HUES6 (cell line): ENCODE measurements at regions not wholly inside any gene's neighbourhood (a gene's known extent, or its start where the extent isn't known, plus 50 kb on each side); places are given as distances from the start of the nearest gene placed in this dataset.
"Not testable (repeated sequence)": the region's sequence is repeated elsewhere in the genome, so short reads cannot be mapped to it uniquely, and the experiment has no call there.

Source experiments
- H3K27ac ChIP-seq: 2 replicates; pipeline ENCODE4 v1.7.0; 2013; ENCODE audit warnings: low read depth, mild to moderate bottlenecking, low read length, inconsistent platforms
- H3K27me3 ChIP-seq: 2 replicates; pipeline ENCODE4 v1.6.1; 2013; ENCODE audit warnings: low read length; ENCODE audit not compliant: control insufficient read depth, insufficient read depth
- H3K36me3 ChIP-seq: 2 replicates; pipeline ENCODE4 v1.6.1; 2013; ENCODE audit warnings: low read length; ENCODE audit not compliant: control insufficient read depth, insufficient read depth
- H3K4me1 ChIP-seq: 2 replicates; pipeline ENCODE4 v1.6.1; 2013; ENCODE audit warnings: low read length; ENCODE audit not compliant: control insufficient read depth, insufficient read depth
- H3K4me3 ChIP-seq: 2 replicates; pipeline ENCODE4 v1.5.1; 2013; ENCODE audit warnings: low read depth, low read length
- H3K9ac ChIP-seq: one replicate; pipeline ENCODE4 v1.6.1; 2013; ENCODE audit warnings: mild to moderate bottlenecking, low read length
- H3K9me3 ChIP-seq: 2 replicates; pipeline ENCODE4 v1.6.1; 2013; ENCODE audit warnings: low read depth, low read length; ENCODE audit not compliant: control insufficient read depth, insufficient read depth

GRCh38 chrX:52261125-52261462 is 76.4 kb downstream of the MAGED4 start:
- peak overlapping the region; percentile 81 for H3K4me3 ChIP-seq
- H3K27me3 ChIP-seq, result peaks cover 1% of the 10 kb centered on the region; the same call in 1 of the 2 replicates
- H3K27ac ChIP-seq, result peak overlapping the region; percentile 82; the same call in 1 of the 2 replicates
- no peak overlapping the region for H3K9ac ChIP-seq
- H3K4me1 ChIP-seq, result peaks cover 6% of the 10 kb centered on the region; the same call in 1 of the 2 replicates
- no peaks in the 10 kb centered on the region for H3K36me3 ChIP-seq
- no peaks in the 10 kb centered on the region; the same call in 1 of the 2 replicates for H3K9me3 ChIP-seq

- peak overlapping the region; percentile 82; the same call in 1 of the 2 replicates for H3K27ac ChIP-seq
- peak overlapping the region; percentile 81 for H3K4me3 ChIP-seq
- H3K4me1 ChIP-seq, result peaks cover 6% of the 10 kb centered on the region; the same call in 1 of the 2 replicates
- H3K9me3 ChIP-seq, result no peaks in the 10 kb centered on the region; the same call in 1 of the 2 replicates
- H3K27me3 ChIP-seq, result peaks cover 4% of the 10 kb centered on the region; the same call in 1 of the 2 replicates
- H3K36me3 ChIP-seq, result no peaks in the 10 kb centered on the region
- H3K9ac ChIP-seq, result peak overlapping the region; percentile 92
Measured at GRCh38 chrX:52261463-52262194, 76.9 kb downstream of the MAGED4 start.

GRCh38 chrX:52262195-52262546 is 77.5 kb downstream of the MAGED4 start:
- peaks cover 4% of the 10 kb centered on the region; the same call in 1 of the 2 replicates for H3K27me3 ChIP-seq
- peaks cover 6% of the 10 kb centered on the region; the same call in 1 of the 2 replicates for H3K4me1 ChIP-seq
- H3K36me3 ChIP-seq, result no peaks in the 10 kb centered on the region
- H3K4me3 ChIP-seq, result peak overlapping the region; percentile 81
- no peaks in the 10 kb centered on the region; the same call in 1 of the 2 replicates for H3K9me3 ChIP-seq
- peak overlapping the region; percentile 82; the same call in 1 of the 2 replicates for H3K27ac ChIP-seq
- peak overlapping the region; percentile 92 for H3K9ac ChIP-seq

GRCh38 chrX:52263417-52263816 is 78.7 kb downstream of the MAGED4 start:
- H3K27ac ChIP-seq, result no peak overlapping the region
- H3K27me3 ChIP-seq, result peaks cover 4% of the 10 kb centered on the region; the same call in 1 of the 2 replicates
- H3K36me3 ChIP-seq, result no peaks in the 10 kb centered on the region
- no peaks in the 10 kb centered on the region; the same call in 1 of the 2 replicates for H3K9me3 ChIP-seq
- H3K9ac ChIP-seq, result no peak overlapping the region
- H3K4me1 ChIP-seq, result peaks cover 6% of the 10 kb centered on the region; the same call in 1 of the 2 replicates
- H3K4me3 ChIP-seq, result no peak overlapping the region

GRCh38 chrX:52265713-52266112 is 81.0 kb downstream of the MAGED4 start:
- H3K4me1 ChIP-seq, result peaks cover 6% of the 10 kb centered on the region; the same call in 1 of the 2 replicates
- no peaks in the 10 kb centered on the region; the same call in 1 of the 2 replicates for H3K9me3 ChIP-seq
- peaks cover 4% of the 10 kb centered on the region; the same call in 1 of the 2 replicates for H3K27me3 ChIP-seq
- H3K27ac ChIP-seq, result no peak overlapping the region
- no peaks in the 10 kb centered on the region for H3K36me3 ChIP-seq
- H3K4me3 ChIP-seq, result no peak overlapping the region
- H3K9ac ChIP-seq, result no peak overlapping the region

- not testable (repeated sequence) for H3K27me3 ChIP-seq, H3K4me3 ChIP-seq, H3K9me3 ChIP-seq, H3K9ac ChIP-seq, H3K36me3 ChIP-seq, H3K4me1 ChIP-seq, H3K27ac ChIP-seq
Measured at GRCh38 chrX:52268502-52268901, 83.8 kb downstream of the MAGED4 start.

- Histone ChIP-seq H3K36me3 (no peaks in the 10 kb centered on the region), H3K27ac (no peak overlapping the region), H3K27me3 (peaks cover 4% of the 10 kb centered on the region; the same call in 1 of the 2 replicates), H3K4me1 (0 out of 2 replicates have a peak, but pooled peaks cover 2% of the 10 kb centered on the region), H3K4me3 (no peak overlapping the region), H3K9me3 (no peaks in the 10 kb centered on the region; the same call in 1 of the 2 replicates), H3K9ac (no peak overlapping the region)
Measured at GRCh38 chrX:52270453-52271116, 85.9 kb downstream of the MAGED4 start.

GRCh38 chrX:52271206-52271605 is 86.5 kb downstream of the MAGED4 start:
- Histone ChIP-seq H3K4me1 (0 out of 2 replicates have a peak, but pooled peaks cover 2% of the 10 kb centered on the region), H3K27ac (no peak overlapping the region), H3K27me3 (peaks cover 1% of the 10 kb centered on the region; the same call in 1 of the 2 replicates)

GRCh38 chrX:52277666-52278065 is 91.2 kb upstream of the XAGE2 start:
- Histone ChIP-seq H3K36me3 (no peaks in the 10 kb centered on the region), H3K27me3 (no peaks in the 10 kb centered on the region), H3K4me1 (no peaks in the 10 kb centered on the region), H3K9me3 (peaks cover 14% of the 10 kb centered on the region), H3K27ac (no peak overlapping the region), H3K9ac (no peak overlapping the region), H3K4me3 (no peak overlapping the region)

More at GRCh38 chrX:52271206-52271605, 86.5 kb downstream of the MAGED4 start:
- Histone ChIP-seq H3K9me3 (no peaks in the 10 kb centered on the region; the same call in 1 of the 2 replicates), H3K36me3 (no peaks in the 10 kb centered on the region), H3K4me3 (no peak overlapping the region), H3K9ac (no peak overlapping the region)

GRCh38 chrX:52280812-52281211 is 88.0 kb upstream of the XAGE2 start:
- H3K9me3 ChIP-seq, result peaks cover 15% of the 10 kb centered on the region
- H3K4me1 ChIP-seq, result no peaks in the 10 kb centered on the region
- no peak overlapping the region for H3K9ac ChIP-seq
- H3K27me3 ChIP-seq, result no peaks in the 10 kb centered on the region
- no peak overlapping the region for H3K4me3 ChIP-seq
- no peaks in the 10 kb centered on the region for H3K36me3 ChIP-seq
- H3K27ac ChIP-seq, result no peak overlapping the region

- Histone ChIP-seq H3K27ac (no peak overlapping the region), H3K36me3 (no peaks in the 10 kb centered on the region), H3K4me1 (no peaks in the 10 kb centered on the region), H3K4me3 (no peak overlapping the region), H3K9ac (no peak overlapping the region), H3K9me3 (peaks cover 38% of the 10 kb centered on the region), H3K27me3 (no peaks in the 10 kb centered on the region)
Measured at GRCh38 chrX:52284865-52285264, 84.0 kb upstream of the XAGE2 start.
